GM12874 (cell line): ENCODE measurements at regions not wholly inside any gene's neighbourhood (a gene's known extent, or its start where the extent isn't known, plus 50 kb on each side); places are given as distances from the start of the nearest gene placed in this dataset.

Experiments
- TF ChIP-seq, protein P1 (sequence below): IDR thresholded peaks from 2 replicates; pipeline ENCODE4 v1.5.1; 2011; ENCODE audit warnings: low read depth, mild to moderate bottlenecking, control low read depth, low read length, moderate library complexity; ENCODE audit not compliant: insufficient read depth

DNA sequence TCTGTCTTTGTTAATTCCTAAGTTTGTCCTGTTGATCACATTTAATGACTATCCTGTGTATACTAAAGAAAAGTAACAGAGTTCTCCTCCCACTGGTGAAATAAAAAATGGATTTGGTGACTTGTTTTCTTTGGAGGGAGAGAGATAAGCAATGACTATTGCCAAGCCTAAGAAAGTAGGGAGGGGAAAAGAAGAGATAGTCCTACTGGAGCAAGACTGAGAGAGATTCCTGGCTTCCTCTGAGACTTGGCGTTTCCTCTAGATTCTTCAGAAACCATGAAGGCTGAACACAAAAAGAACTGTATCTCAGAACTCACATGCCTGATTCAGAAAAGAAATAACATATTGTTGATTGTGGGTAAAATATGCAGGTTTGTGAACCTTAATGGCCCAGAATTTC, 406.5 kb downstream of the FOXO1 start:
- TF ChIP-seq, protein P1, sequence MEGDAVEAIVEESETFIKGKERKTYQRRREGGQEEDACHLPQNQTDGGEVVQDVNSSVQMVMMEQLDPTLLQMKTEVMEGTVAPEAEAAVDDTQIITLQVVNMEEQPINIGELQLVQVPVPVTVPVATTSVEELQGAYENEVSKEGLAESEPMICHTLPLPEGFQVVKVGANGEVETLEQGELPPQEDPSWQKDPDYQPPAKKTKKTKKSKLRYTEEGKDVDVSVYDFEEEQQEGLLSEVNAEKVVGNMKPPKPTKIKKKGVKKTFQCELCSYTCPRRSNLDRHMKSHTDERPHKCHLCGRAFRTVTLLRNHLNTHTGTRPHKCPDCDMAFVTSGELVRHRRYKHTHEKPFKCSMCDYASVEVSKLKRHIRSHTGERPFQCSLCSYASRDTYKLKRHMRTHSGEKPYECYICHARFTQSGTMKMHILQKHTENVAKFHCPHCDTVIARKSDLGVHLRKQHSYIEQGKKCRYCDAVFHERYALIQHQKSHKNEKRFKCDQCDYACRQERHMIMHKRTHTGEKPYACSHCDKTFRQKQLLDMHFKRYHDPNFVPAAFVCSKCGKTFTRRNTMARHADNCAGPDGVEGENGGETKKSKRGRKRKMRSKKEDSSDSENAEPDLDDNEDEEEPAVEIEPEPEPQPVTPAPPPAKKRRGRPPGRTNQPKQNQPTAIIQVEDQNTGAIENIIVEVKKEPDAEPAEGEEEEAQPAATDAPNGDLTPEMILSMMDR = no peak

DNA sequence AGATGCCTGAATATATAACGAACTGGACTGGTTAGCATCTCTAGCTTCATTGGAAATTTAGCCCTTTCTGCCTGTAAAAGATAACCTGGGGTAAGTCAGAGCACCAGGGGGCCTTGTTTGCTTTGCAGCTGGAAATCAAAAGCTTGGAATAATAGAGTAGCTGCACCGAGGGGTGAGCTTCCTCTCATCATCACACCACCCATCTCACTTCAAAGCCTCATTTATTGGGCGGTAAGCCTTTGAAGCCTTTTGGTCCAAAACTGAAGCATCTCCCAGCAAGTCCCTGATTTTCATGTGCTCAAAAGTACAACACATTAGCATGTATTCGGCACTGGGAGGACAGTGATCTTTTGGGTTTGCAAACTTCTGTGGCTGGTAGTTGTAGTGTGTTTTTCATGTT, 405.1 kb downstream of the FOXO1 start:
- TF ChIP-seq, protein P1 = no peak

- TF ChIP-seq, protein P1 = no peak
Observed at GRCh38 chr13:40261947-40262346, 404.5 kb downstream of the FOXO1 start.

- TF ChIP-seq, protein P1 = no peak
Observed at GRCh38 chr13:40269086-40269485, 397.4 kb downstream of the FOXO1 start.

GRCh38 chr13:40270726-40271125, 395.7 kb downstream of the FOXO1 start:
- TF ChIP-seq, protein P1 = no peak

DNA sequence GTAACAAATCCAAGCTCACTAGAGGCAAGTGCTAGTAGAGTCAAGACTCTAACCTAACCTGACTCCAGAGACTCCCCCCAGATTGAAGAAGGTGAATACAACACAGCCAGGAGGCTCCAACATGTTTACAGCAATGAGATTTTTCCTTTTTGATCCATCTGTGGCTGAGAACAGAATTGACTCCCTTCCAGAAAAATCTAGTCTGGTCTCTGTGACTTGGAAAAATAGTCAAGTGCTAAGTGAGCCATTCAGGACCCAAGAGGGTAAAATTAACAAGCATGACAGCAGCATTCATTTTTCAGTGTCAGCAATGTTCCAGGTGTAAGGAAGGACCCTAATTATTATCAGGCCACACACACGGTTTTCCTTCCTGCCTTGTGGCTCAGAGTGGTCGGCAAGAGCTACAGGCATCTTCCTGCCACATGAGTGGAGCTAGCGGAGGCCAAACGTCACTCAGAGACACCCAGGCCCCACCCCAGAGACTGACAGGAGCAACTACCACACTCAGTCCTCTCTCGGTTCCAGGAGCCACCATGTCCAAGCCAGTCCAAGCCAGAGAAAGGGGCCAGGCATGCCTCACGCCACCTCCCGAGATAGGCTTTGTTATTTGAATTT, 395.1 kb downstream of the FOXO1 start:
- TF ChIP-seq, protein P1 = no peak

DNA sequence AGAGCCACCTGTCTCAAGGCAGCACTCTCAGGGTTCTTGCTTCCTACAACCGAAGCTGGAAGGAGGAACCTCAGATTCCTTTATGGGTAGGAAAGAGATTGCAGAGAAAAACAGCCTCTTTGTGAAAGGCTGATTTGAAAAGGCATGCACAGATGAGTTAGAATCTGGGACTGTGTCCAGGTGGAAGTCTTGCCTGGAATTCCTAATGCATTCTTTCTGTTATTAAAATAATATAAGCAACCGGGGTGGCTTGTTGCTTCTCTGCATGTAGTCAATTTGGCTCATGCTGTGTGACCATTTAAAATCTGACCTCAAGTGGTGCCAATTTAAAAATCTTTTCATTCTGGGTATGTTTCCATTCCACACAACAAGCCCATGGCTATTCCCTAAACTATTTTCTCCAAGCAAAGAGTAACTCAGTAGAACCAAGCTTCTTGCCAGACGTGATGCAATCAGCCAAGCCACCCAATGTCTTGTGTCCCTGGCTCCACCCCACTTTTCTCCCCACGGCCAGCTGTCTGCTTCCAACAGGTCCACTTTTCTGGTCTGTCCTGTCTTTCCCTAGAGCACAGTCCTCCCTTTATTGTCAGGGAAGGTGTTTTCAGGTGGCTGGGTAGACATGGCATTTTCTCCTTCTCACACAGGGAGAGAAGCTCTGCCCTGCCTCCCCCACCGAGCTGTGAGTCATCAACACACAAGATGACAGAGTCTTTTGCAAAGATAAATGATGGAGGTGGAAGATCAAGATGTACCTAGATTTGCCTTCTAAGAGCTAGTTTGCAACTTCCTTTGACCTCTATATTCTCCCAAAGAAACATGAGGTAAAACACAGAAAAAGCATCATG, 394.3 kb downstream of the FOXO1 start:
- TF ChIP-seq, protein P1 = no peak
